ENCODE measurements at regions not wholly inside any gene's neighbourhood (a gene's known extent, or its start where the extent isn't known, plus 50 kb on each side); places are given as distances from the start of the nearest gene placed in this dataset.

DNA sequence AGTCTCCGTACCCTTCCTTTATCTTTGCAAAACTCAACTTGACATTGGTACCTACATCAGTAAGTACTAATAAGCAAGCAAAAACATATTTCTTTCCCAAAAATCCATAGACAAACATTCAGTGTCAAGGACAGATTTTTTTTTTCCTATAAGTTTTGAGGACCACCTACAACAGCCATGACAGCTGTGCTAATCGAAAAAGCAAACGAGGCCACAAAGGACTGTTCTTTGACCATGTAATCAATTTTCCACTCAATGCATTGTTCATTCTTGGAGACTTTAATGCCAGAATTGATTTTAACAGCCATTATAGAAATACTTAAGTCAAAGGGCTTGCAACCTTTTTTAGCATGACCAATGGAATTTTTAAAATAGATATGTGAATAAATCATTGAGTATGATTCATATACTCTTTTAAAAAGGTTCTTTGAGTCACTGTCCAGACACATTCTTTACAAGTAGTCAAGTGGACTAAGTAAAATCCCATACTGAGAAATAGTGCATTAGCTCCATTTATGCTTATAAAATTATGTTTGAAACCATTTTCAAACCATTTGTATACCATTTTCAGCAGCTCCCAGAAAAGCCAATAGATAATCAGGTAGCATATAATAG is 323.9 kb downstream of the MZT1 start:
- ChIA-PET SMC1A (ENCODE audit: uncharacterized antibody, unreplicated experiment) (no interaction called here), CTCF (no interaction called here), POLR2A (no interaction called here), RAD21 (ENCODE audit: unreplicated experiment) (no interaction called here)
- no peaks in the 10 kb centered on the region for H3K9me3 ChIP-seq (replicated peaks; ENCODE audit: control insufficient read depth, insufficient read depth, low read length)
- no peak overlapping the region for H3K4me2 ChIP-seq (ENCODE audit: control insufficient read depth, insufficient read depth)
- ATAC-seq (no peak), FAIRE-seq (no peak), DNase-seq (ENCODE audit: low read depth, low spot score) (no peak)
- 38% methylated on average over 3 of the region's 3 CpGs for WGBS (ENCODE audit: insufficient coverage, insufficient replicate concordance, low lambda C conversion rate, missing lambda C conversion rate)
- no peaks in the 10 kb centered on the region for H3K36me3 ChIP-seq (ENCODE audit: control insufficient read depth in 2 of 2, insufficient read depth in 2 of 2, low read length in 1 of 2)
- no peaks in the 10 kb centered on the region for H3K27me3 ChIP-seq (replicated peaks in 1 of 2; ENCODE audit: control insufficient read depth in 2 of 2, insufficient read depth in 2 of 2, low read length in 1 of 2)
- intact Hi-C loops (cut with micrococcal nuclease; ENCODE audit: unreplicated experiment) (no loop called here), in situ Hi-C loops (cut with MboI) (no loop called here)
- no peak overlapping the region for H3K4me3 ChIP-seq
- no peaks in the 10 kb centered on the region for H3K79me2 ChIP-seq (ENCODE audit: control insufficient read depth, insufficient read depth, low read length)
- no peak overlapping the region for H3K9ac ChIP-seq (ENCODE audit: control insufficient read depth, insufficient read depth, low read length)
- no peaks in the 10 kb centered on the region for H3K4me1 ChIP-seq (ENCODE audit: control insufficient read depth, insufficient read depth, low read length)
- no peak overlapping the region for H3K27ac ChIP-seq (ENCODE audit: control insufficient read depth, insufficient read depth)
- TF ChIP-seq, protein P1, sequence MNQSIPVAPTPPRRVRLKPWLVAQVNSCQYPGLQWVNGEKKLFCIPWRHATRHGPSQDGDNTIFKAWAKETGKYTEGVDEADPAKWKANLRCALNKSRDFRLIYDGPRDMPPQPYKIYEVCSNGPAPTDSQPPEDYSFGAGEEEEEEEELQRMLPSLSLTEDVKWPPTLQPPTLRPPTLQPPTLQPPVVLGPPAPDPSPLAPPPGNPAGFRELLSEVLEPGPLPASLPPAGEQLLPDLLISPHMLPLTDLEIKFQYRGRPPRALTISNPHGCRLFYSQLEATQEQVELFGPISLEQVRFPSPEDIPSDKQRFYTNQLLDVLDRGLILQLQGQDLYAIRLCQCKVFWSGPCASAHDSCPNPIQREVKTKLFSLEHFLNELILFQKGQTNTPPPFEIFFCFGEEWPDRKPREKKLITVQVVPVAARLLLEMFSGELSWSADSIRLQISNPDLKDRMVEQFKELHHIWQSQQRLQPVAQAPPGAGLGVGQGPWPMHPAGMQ (IDR thresholded peaks at IDR 0.05; ENCODE audit: borderline replicate concordance) = no peak
- no peak for TF ChIP-seq SRF (IDR thresholded peaks at IDR 0.05; ENCODE audit: low read depth in 2 of 2, low read length in 2 of 2)
- no peak for TF ChIP-seq ZNF384 (IDR thresholded peaks at IDR 0.05; ENCODE audit: borderline replicate concordance, low read depth, low read length)
- no peak for TF ChIP-seq SMAD5 (IDR thresholded peaks at IDR 0.05; ENCODE audit: low read depth)
- TF ChIP-seq TCF3 (IDR thresholded peaks at IDR 0.05; ENCODE audit: borderline replicate concordance, insufficient read depth, low read depth, low read length) = no peak
- no peak for TF ChIP-seq NFYB (IDR thresholded peaks at IDR 0.05; ENCODE audit: insufficient read depth, low read depth, low read length)
- no TSS peak for BruUV-seq (replicated peaks)
- no peak overlapping the region for H2AFZ ChIP-seq (ENCODE audit: control insufficient read depth, low read depth, low read length)
- no peaks in the 10 kb centered on the region for H4K20me1 ChIP-seq (ENCODE audit: control insufficient read depth, insufficient read depth)

DNA sequence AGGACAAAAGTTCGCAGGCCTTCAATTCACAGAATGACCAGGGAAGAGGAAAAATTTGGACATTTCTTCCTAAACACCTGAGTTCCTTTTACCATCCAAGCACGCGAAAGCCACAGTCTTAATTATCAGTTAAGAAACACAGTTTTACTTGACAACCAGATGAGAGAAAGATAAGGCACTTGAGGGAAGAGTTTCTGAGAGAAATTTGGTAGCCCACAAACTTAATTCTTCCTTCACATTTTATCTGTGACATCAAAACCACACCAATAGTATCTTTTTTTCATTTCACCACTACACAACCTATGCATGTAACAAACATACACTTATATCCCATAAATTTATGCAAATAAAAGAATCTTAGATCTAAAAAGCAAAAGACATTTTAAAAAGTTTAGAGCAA is 326.6 kb downstream of the MZT1 start:
- Histone ChIP-seq H3K36me3 (ENCODE audit: control insufficient read depth in 2 of 2, insufficient read depth in 2 of 2, low read length in 1 of 2) (no peaks in the 10 kb centered on the region), H3K9ac (ENCODE audit: control insufficient read depth, insufficient read depth, low read length) (no peak overlapping the region), H3K4me3 (no peak overlapping the region), H3K4me2 (ENCODE audit: control insufficient read depth, insufficient read depth) (no peak overlapping the region), H3K9me3 (replicated peaks; ENCODE audit: control insufficient read depth, insufficient read depth, low read length) (no peaks in the 10 kb centered on the region), H4K20me1 (ENCODE audit: control insufficient read depth, insufficient read depth) (no peaks in the 10 kb centered on the region), H3K79me2 (ENCODE audit: control insufficient read depth, insufficient read depth, low read length) (no peaks in the 10 kb centered on the region), H3K27ac (ENCODE audit: control insufficient read depth, insufficient read depth) (no peak overlapping the region), H2AFZ (ENCODE audit: control insufficient read depth, low read depth, low read length) (no peak overlapping the region), H3K4me1 (ENCODE audit: control insufficient read depth, insufficient read depth, low read length) (no peaks in the 10 kb centered on the region), H3K27me3 (replicated peaks in 1 of 2; ENCODE audit: control insufficient read depth in 2 of 2, insufficient read depth in 2 of 2, low read length in 1 of 2) (no peaks in the 10 kb centered on the region)
- ChIA-PET RAD21 (ENCODE audit: unreplicated experiment) (no interaction called here), CTCF (interaction anchor here (0.7 kb wide), 1 partner anchor 547 kb away, joined by 3 read pairs; no protein-coding TSS in a partner anchor), POLR2A (no interaction called here), SMC1A (ENCODE audit: uncharacterized antibody, unreplicated experiment) (no interaction called here)
- intact Hi-C loops (cut with micrococcal nuclease; ENCODE audit: unreplicated experiment) (no loop called here), in situ Hi-C loops (cut with MboI) (no loop called here)
- FAIRE-seq (no peak), ATAC-seq (no peak), DNase-seq (ENCODE audit: low read depth, low spot score) (no peak)
- BruUV-seq (replicated peaks) = no TSS peak
- TF ChIP-seq HDGF (IDR thresholded peaks at IDR 0.05) (no peak), SIN3A (IDR thresholded peaks at IDR 0.05; ENCODE audit: low read depth, low read length) (no peak)
- WGBS (ENCODE audit: insufficient coverage, insufficient replicate concordance, low lambda C conversion rate, missing lambda C conversion rate) = 5% methylated on average over 3 of the region's 3 CpGs
